GM12878 (cell line): ENCODE measurements at regions not wholly inside any gene's neighbourhood (a gene's known extent, or its start where the extent isn't known, plus 50 kb on each side); places are given as distances from the start of the nearest gene placed in this dataset.

ENCODE experiments used
- ATAC-seq: fragments of 200-7000 bp; cut with Tn5 transposase; 3 replicates; pipeline ENCODE4 v1.9.1; 2020; ENCODE audit warnings: mild to moderate bottlenecking, moderate library complexity
- BruUV-seq: library from RNA; stranded (reverse); fragments of 400-500 nt; replicated peaks from 2 replicates; lab custom pipeline; 2021; lab: Mats Ljungman, UMichigan
- CTCF ChIA-PET: fragments of 300-600 bp; sonication (Branson Sonifier 250); formaldehyde crosslinking; extraction: SDS; loops from one replicate; lab custom pipeline; 2021; ENCODE audit warnings: inconsistent platforms; lab: Yijun Ruan, JAX
- POLR2A ChIA-PET: fragments of 350-600 bp; formaldehyde crosslinking; extraction: SDS; loops from one replicate; lab custom pipeline; 2021; ENCODE audit warnings: inconsistent platforms; lab: Charles Lee
- RAD21 ChIA-PET: fragments of 300-600 bp; sonication (Branson Sonifier 250); formaldehyde crosslinking; loops from one replicate; lab custom pipeline; 2023; ENCODE audit warnings: antibody characterized with exemption; ENCODE audit not compliant: unreplicated experiment; lab: Charles Lee
- SMC1A ChIA-PET: fragments of 300-600 bp; sonication (Branson Sonifier 250); formaldehyde crosslinking; loops from one replicate; lab custom pipeline; 2023; ENCODE audit not compliant: unreplicated experiment, uncharacterized antibody; lab: Charles Lee
- DNase-seq: peaks from one replicate; pipeline ENCODE4 v3.0.0-alpha.2; 2011; ENCODE audit warnings: low read depth, low spot score
- FAIRE-seq: peaks from 3 replicates; lab custom pipeline; 2011; peaks lifted over from hg19 to GRCh38; lab: Jason Lieb, UNC
- H2AFZ ChIP-seq: 2 replicates; pipeline ENCODE4 v1.6.0; 2011; ENCODE audit warnings: low read depth, low read length, control low read depth; ENCODE audit not compliant: control insufficient read depth
- H3K27ac ChIP-seq: 2 replicates; pipeline ENCODE4 v1.5.1; 2011; ENCODE audit warnings: control low read depth; ENCODE audit not compliant: control insufficient read depth, insufficient read depth
- H3K27me3 ChIP-seq, 2 experiments: replicated peaks in 1 of 2; 2 replicates each; pipeline versions ENCODE4 v1.6.0 to v1.6.1; 2011; ENCODE audit warnings: low read length in 1 of 2; ENCODE audit not compliant: control insufficient read depth in 2 of 2, insufficient read depth in 2 of 2
- H3K36me3 ChIP-seq, 2 experiments: 2 replicates each; pipeline ENCODE4 v1.5.1; 2011; ENCODE audit warnings: low read length in 1 of 2; ENCODE audit not compliant: control insufficient read depth in 2 of 2, insufficient read depth in 2 of 2
- H3K4me1 ChIP-seq: 2 replicates; pipeline ENCODE4 v1.6.1; 2011; ENCODE audit warnings: mild to moderate bottlenecking, low read length, moderate library complexity, mixed read lengths; ENCODE audit not compliant: control insufficient read depth, insufficient read depth
- H3K4me2 ChIP-seq: 2 replicates; pipeline ENCODE4 v1.6.0; 2011; ENCODE audit warnings: control low read depth; ENCODE audit not compliant: control insufficient read depth, insufficient read depth
- H3K4me3 ChIP-seq: fragments of 200-600 bp; sonication (generic); 2 replicates; pipeline ENCODE4 v1.5.1; 2016
- H3K79me2 ChIP-seq: 2 replicates; pipeline ENCODE4 v1.6.0; 2011; ENCODE audit warnings: low read length; ENCODE audit not compliant: control insufficient read depth, insufficient read depth
- H3K9ac ChIP-seq: 2 replicates; pipeline ENCODE4 v1.8.0; 2011; ENCODE audit warnings: low read length, control low read depth, mixed read lengths; ENCODE audit not compliant: control insufficient read depth, insufficient read depth
- H3K9me3 ChIP-seq: replicated peaks from 3 replicates; pipeline ENCODE4 v1.5.1; 2011; ENCODE audit warnings: mild to moderate bottlenecking, low read length; ENCODE audit not compliant: control insufficient read depth, insufficient read depth
- H4K20me1 ChIP-seq: 2 replicates; pipeline ENCODE4 v1.6.0; 2011; ENCODE audit not compliant: control insufficient read depth, insufficient read depth
- MLLT1 ChIP-seq: fragments of 450-650 bp; IDR thresholded peaks from 2 replicates; pipeline ENCODE4 v1.6.1; 2016; ENCODE audit warnings: mild to moderate bottlenecking
- RAD21 ChIP-seq: IDR thresholded peaks from 2 replicates; pipeline ENCODE4 v1.6.1; 2011; ENCODE audit warnings: mild to moderate bottlenecking, low read depth, low read length, moderate library complexity; ENCODE audit not compliant: insufficient read depth
- ZNF687 ChIP-seq: fragments of 450-650 bp; IDR thresholded peaks from 2 replicates; pipeline ENCODE4 v1.6.1; 2017; ENCODE audit warnings: mild to moderate bottlenecking, moderate library complexity
- WGBS: methylation state at CpG from one replicate; pipeline ENCODE4 v1.1.6; 2016; ENCODE audit warnings: low lambda C conversion rate; ENCODE audit not compliant: insufficient replicate concordance, insufficient coverage; ENCODE audit errors: missing lambda C conversion rate; 5-methylcytosine and 5-hydroxymethylcytosine counted together
- in situ Hi-C: fragments of 300-500 bp; cut with MboI; formaldehyde crosslinking; loops from 9 replicates; pipeline ENCODE4 v1.14.3; 2018; ENCODE audit warnings: mixed read lengths
- intact Hi-C: fragments of 100-400 bp; cut with micrococcal nuclease; formaldehyde crosslinking; loops from one replicate; pipeline ENCODE4 v1.14.2; 2022; ENCODE audit not compliant: unreplicated experiment

- in situ Hi-C loops (no loop called here), intact Hi-C loops (no loop called here)
- Histone ChIP-seq H3K4me3 (no peak overlapping the region), H3K4me2 (no peak overlapping the region), H3K27me3 (no peaks in the 10 kb centered on the region; a peak in 1 of 4 replicates), H2AFZ (no peak overlapping the region), H3K9ac (no peak overlapping the region), H3K27ac (no peak overlapping the region), H3K79me2 (no peaks in the 10 kb centered on the region), H4K20me1 (no peaks in the 10 kb centered on the region), H3K36me3 (no peaks in the 10 kb centered on the region), H3K9me3 (no peaks in the 10 kb centered on the region), H3K4me1 (no peaks in the 10 kb centered on the region)
- POLR2A ChIA-PET = no interaction called here
- 19% methylated on average over 3 of the region's 3 CpGs for WGBS
- FAIRE-seq = no peak
- CTCF ChIA-PET = no interaction called here
- SMC1A ChIA-PET = no interaction called here
- RAD21 ChIA-PET = no interaction called here
- no peak for ATAC-seq
- no peak for DNase-seq
- no TSS peak for BruUV-seq
- TF ChIP-seq ZNF687 (no peak), MLLT1 (no peak), RAD21 (no peak)
Measured at GRCh38 chr17:73696251-73696650, 52.0 kb upstream of the SDK2 start.
